GM12878 (cell line): ENCODE measurements at regions not wholly inside any gene's neighbourhood (a gene's known extent, or its start where the extent isn't known, plus 50 kb on each side); places are given as distances from the start of the nearest gene placed in this dataset.

Source experiments
- ATAC-seq: fragments of 200-7000 bp; cut with Tn5 transposase; 3 replicates; pipeline ENCODE4 v1.9.1; 2020; ENCODE audit warnings: mild to moderate bottlenecking, moderate library complexity
- BruUV-seq: library from RNA; stranded (reverse); fragments of 400-500 nt; replicated peaks from 2 replicates; lab custom pipeline; 2021; lab: Mats Ljungman, UMichigan
- CTCF ChIA-PET: fragments of 300-600 bp; sonication (Branson Sonifier 250); formaldehyde crosslinking; extraction: SDS; loops from one replicate; lab custom pipeline; 2021; ENCODE audit warnings: inconsistent platforms; lab: Yijun Ruan, JAX
- POLR2A ChIA-PET: fragments of 350-600 bp; formaldehyde crosslinking; extraction: SDS; loops from one replicate; lab custom pipeline; 2021; ENCODE audit warnings: inconsistent platforms; lab: Charles Lee
- RAD21 ChIA-PET: fragments of 300-600 bp; sonication (Branson Sonifier 250); formaldehyde crosslinking; loops from one replicate; lab custom pipeline; 2023; ENCODE audit warnings: antibody characterized with exemption; ENCODE audit not compliant: unreplicated experiment; lab: Charles Lee
- SMC1A ChIA-PET: fragments of 300-600 bp; sonication (Branson Sonifier 250); formaldehyde crosslinking; loops from one replicate; lab custom pipeline; 2023; ENCODE audit not compliant: unreplicated experiment, uncharacterized antibody; lab: Charles Lee
- DNase-seq: peaks from one replicate; pipeline ENCODE4 v3.0.0-alpha.2; 2011; ENCODE audit warnings: low read depth, low spot score
- FAIRE-seq: peaks from 3 replicates; lab custom pipeline; 2011; peaks lifted over from hg19 to GRCh38; lab: Jason Lieb, UNC
- H2AFZ ChIP-seq: 2 replicates; pipeline ENCODE4 v1.6.0; 2011; ENCODE audit warnings: low read depth, low read length, control low read depth; ENCODE audit not compliant: control insufficient read depth
- H3K27ac ChIP-seq: 2 replicates; pipeline ENCODE4 v1.5.1; 2011; ENCODE audit warnings: control low read depth; ENCODE audit not compliant: control insufficient read depth, insufficient read depth
- H3K27me3 ChIP-seq, 2 experiments: replicated peaks in 1 of 2; 2 replicates each; pipeline versions ENCODE4 v1.6.0 to v1.6.1; 2011; ENCODE audit warnings: low read length in 1 of 2; ENCODE audit not compliant: control insufficient read depth in 2 of 2, insufficient read depth in 2 of 2
- H3K36me3 ChIP-seq, 2 experiments: 2 replicates each; pipeline ENCODE4 v1.5.1; 2011; ENCODE audit warnings: low read length in 1 of 2; ENCODE audit not compliant: control insufficient read depth in 2 of 2, insufficient read depth in 2 of 2
- H3K4me1 ChIP-seq: 2 replicates; pipeline ENCODE4 v1.6.1; 2011; ENCODE audit warnings: mild to moderate bottlenecking, low read length, moderate library complexity, mixed read lengths; ENCODE audit not compliant: control insufficient read depth, insufficient read depth
- H3K4me2 ChIP-seq: 2 replicates; pipeline ENCODE4 v1.6.0; 2011; ENCODE audit warnings: control low read depth; ENCODE audit not compliant: control insufficient read depth, insufficient read depth
- H3K4me3 ChIP-seq: fragments of 200-600 bp; sonication (generic); 2 replicates; pipeline ENCODE4 v1.5.1; 2016
- H3K79me2 ChIP-seq: 2 replicates; pipeline ENCODE4 v1.6.0; 2011; ENCODE audit warnings: low read length; ENCODE audit not compliant: control insufficient read depth, insufficient read depth
- H3K9ac ChIP-seq: 2 replicates; pipeline ENCODE4 v1.8.0; 2011; ENCODE audit warnings: low read length, control low read depth, mixed read lengths; ENCODE audit not compliant: control insufficient read depth, insufficient read depth
- H3K9me3 ChIP-seq: replicated peaks from 3 replicates; pipeline ENCODE4 v1.5.1; 2011; ENCODE audit warnings: mild to moderate bottlenecking, low read length; ENCODE audit not compliant: control insufficient read depth, insufficient read depth
- H4K20me1 ChIP-seq: 2 replicates; pipeline ENCODE4 v1.6.0; 2011; ENCODE audit not compliant: control insufficient read depth, insufficient read depth
- E4F1 ChIP-seq: fragments of 450-650 bp; IDR thresholded peaks from 2 replicates; pipeline ENCODE4 v1.6.1; 2018; ENCODE audit warnings: borderline replicate concordance, mild to moderate bottlenecking; ENCODE audit not compliant: partially characterized antibody
- KDM1A ChIP-seq: fragments of 200-600 bp; sonication (generic); IDR thresholded peaks from 2 replicates; pipeline ENCODE4 v1.6.1; 2016; ENCODE audit warnings: borderline replicate concordance
- TCF12 ChIP-seq: IDR thresholded peaks from 2 replicates; pipeline ENCODE4 v1.6.1; 2011; ENCODE audit warnings: low read depth, mild to moderate bottlenecking, low read length
- ZZZ3 ChIP-seq: IDR thresholded peaks from 2 replicates; pipeline ENCODE4 v1.6.1; 2011; ENCODE audit warnings: low read depth; ENCODE audit not compliant: control insufficient read depth, insufficient read length
- WGBS: methylation state at CpG from one replicate; pipeline ENCODE4 v1.1.6; 2016; ENCODE audit warnings: low lambda C conversion rate; ENCODE audit not compliant: insufficient replicate concordance, insufficient coverage; ENCODE audit errors: missing lambda C conversion rate; 5-methylcytosine and 5-hydroxymethylcytosine counted together
- in situ Hi-C: fragments of 300-500 bp; cut with MboI; formaldehyde crosslinking; loops from 9 replicates; pipeline ENCODE4 v1.14.3; 2018; ENCODE audit warnings: mixed read lengths
- intact Hi-C: fragments of 100-400 bp; cut with micrococcal nuclease; formaldehyde crosslinking; loops from one replicate; pipeline ENCODE4 v1.14.2; 2022; ENCODE audit not compliant: unreplicated experiment
- TF ChIP-seq, protein P1 (sequence below): fragments of 450-650 bp; IDR thresholded peaks from 2 replicates; pipeline ENCODE4 v1.6.1; 2017; ENCODE audit warnings: mild to moderate bottlenecking, low read depth, inconsistent platforms; ENCODE audit not compliant: poor library complexity, severe bottlenecking

GRCh38 chr14:61108496-61109141 is 127.6 kb downstream of the SLC38A6 start (continued):
- TF ChIP-seq, protein P1, sequence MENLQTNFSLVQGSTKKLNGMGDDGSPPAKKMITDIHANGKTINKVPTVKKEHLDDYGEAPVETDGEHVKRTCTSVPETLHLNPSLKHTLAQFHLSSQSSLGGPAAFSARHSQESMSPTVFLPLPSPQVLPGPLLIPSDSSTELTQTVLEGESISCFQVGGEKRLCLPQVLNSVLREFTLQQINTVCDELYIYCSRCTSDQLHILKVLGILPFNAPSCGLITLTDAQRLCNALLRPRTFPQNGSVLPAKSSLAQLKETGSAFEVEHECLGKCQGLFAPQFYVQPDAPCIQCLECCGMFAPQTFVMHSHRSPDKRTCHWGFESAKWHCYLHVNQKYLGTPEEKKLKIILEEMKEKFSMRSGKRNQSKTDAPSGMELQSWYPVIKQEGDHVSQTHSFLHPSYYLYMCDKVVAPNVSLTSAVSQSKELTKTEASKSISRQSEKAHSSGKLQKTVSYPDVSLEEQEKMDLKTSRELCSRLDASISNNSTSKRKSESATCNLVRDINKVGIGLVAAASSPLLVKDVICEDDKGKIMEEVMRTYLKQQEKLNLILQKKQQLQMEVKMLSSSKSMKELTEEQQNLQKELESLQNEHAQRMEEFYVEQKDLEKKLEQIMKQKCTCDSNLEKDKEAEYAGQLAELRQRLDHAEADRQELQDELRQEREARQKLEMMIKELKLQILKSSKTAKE = no peak

DNA sequence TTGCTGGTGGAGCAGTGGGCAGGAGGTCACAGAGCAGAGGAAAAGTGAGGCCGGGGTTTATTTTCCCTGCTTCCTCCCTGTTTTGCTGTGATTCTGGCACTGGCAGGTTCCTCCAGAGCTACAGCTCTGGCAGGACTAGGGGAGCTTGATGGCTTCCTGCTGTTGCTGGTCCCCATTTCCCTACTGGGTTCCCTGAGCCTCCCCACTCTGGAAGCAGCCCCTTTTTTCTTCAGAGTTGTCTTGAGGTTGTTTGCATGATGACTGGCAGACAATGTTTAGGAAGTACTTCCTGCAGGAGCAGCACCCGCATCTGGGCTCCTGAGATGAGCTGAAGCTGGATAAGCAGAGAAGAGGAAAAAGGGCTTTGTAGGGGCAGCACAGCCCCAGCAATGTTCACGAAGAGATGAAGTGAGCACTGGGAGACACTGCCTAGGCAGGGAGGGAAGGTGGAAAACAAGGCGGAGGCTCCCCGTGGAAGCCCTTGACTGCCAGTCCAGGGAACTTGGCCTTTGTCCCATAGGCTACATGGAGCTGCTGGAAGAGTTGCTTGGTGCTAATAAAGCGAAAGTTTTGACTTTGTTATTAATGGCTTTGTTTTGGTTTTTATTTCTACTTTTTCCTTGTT is 126.9 kb downstream of the SLC38A6 start:
- H3K27me3 ChIP-seq = no peaks in the 10 kb centered on the region
- H3K9ac ChIP-seq = no peak overlapping the region
- ATAC-seq (no peak), FAIRE-seq (no peak)
- H3K4me1 ChIP-seq = peaks cover 13% of the 10 kb centered on the region
- in situ Hi-C loops = no loop called here
- RAD21 ChIA-PET = no interaction called here
- no peak overlapping the region for H3K4me3 ChIP-seq
- TF ChIP-seq ZZZ3 (no peak), E4F1 (no peak), TCF12 (no peak), KDM1A (no peak)
- TF ChIP-seq, all 136 proteins: peak for 0
- no TSS peak for BruUV-seq
- POLR2A ChIA-PET = no interaction called here
- CTCF ChIA-PET = interaction anchor here (1.6 kb wide), 1 partner anchor 17 kb away, joined by 3 read pairs; no protein-coding TSS in a partner anchor
- 68% methylated on average over 6 of the region's 6 CpGs for WGBS
- H3K36me3 ChIP-seq = no peaks in the 10 kb centered on the region
- no peak for DNase-seq
- intact Hi-C loops = no loop called here
- H3K27ac ChIP-seq = no peak overlapping the region
- SMC1A ChIA-PET = no interaction called here
- no peaks in the 10 kb centered on the region for H4K20me1 ChIP-seq
- no peak overlapping the region for H3K4me2 ChIP-seq
- H3K79me2 ChIP-seq = no peaks in the 10 kb centered on the region
- no peaks in the 10 kb centered on the region; the same call in 2 of the 3 replicates for H3K9me3 ChIP-seq
- no peak overlapping the region for H2AFZ ChIP-seq
